ENCODE measurements at regions not wholly inside any gene's neighbourhood (a gene's known extent, or its start where the extent isn't known, plus 50 kb on each side); places are given as distances from the start of the nearest gene placed in this dataset.

DNA sequence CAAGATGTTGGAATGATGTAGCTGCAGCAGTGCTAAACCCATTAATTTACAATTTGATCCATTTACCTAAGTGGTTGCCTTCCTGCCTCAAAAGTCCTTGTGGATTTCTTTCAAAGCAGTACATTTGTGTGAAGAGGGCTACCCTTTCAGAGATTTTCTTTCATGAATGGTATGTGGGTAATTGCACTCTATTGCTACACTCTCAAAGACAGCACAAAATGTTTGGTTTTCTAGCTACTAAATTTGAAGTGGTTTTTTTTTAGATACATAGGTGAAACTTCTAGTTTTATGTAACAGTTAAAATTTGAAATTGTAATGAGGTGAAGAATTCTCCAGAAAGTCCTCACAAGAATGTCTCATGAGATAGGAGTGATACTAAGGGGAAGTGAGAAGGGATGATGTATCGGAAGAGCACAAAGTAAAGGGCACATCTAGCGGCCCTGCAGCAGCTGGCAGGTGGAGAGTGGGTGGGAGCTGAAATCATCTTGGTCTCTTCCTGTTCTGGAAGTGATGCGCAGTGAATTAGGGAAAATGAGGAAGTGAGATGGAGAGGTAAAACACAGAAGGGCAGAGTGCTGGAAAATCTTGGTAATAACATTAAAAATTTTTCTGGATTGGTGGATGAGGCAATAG is 236.8 kb upstream of the MAN1A1 start:
- no peak for DNase-seq

DNA sequence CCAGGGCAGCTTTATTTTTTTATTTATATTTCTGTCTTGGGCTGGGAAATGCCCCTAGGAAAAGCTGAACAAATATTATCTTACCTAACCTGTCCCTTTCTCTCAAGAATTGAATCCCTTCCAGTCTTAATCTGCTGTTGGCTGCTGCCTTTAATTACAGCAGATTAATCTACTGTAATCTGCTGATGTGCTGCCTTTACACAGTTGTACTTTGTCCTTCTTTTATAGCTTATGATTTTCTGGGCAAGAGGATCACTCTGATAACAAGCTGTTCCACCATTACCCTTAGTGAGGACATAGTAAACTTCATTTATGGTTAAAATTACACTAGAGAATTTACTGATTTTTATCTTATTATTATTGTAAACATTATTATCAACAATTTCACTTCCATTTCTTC is 234.5 kb upstream of the MAN1A1 start:
- no peak for DNase-seq

DNA sequence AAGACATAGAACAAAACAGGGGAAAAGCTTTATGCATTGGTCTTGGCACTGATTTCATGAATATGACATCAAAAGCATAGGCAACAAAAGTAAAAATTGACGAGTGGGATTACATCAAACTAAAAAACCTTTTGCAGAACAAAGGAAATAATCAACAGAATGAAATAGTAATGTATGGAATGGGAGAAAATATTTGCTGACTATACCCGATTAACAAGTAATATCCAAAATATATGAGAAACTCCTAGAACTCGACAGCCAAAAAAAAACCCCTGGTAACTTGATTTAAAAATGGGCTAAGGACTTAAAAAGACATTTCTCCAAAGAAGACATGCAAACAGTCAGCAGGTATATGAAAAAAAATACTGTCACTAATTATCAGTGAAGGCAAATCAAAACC is 231.7 kb upstream of the MAN1A1 start:
- DNase-seq = no peak

GRCh38 chr6:119575721-119576120 is 226.2 kb upstream of the MAN1A1 start:
- DNase-seq = no peak

DNA sequence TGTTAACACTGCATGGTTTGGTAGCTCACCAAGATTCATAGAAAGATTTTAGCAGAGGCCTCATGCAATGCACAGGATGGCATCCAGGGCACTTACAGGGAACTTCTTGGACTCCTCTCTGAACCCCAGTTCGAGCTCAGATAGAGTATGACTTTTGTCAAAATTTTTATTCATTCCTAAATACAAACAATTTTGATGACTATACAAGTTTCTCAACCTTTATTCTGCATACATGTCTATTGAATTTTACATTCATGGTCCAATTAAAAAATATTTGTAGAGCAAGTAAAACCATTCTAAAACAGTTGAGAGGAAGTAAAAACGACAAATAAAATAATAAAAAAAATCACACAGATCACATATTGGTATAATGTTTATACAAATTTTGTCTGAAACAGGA is 219.0 kb upstream of the MAN1A1 start:
- DNase-seq = no peak

- DNase-seq = no peak
These were observed 217.1 kb upstream of the MAN1A1 start for GRCh38 chr6:119566546-119567260.

DNA sequence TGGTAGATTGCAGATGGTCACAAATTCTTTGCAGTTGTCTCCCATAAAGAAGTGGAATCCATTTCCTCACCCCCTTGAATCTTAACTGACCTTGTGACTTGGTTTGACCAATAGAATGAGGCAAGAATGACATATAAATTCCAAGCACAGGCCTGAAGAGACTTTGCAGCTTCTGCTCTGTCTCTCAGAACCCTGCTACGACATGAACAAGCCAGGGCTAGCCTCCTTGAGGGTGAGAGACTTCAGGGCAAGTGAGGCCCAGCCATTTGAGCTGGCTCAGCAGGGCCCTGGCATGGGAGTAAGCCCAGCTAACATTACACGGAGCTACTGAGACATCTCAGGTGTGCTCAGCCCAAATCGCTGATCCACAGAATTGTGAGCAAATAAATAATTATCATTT is 216.3 kb upstream of the MAN1A1 start:
- no peak for DNase-seq

- no peak for DNase-seq
These were observed 212.6 kb upstream of the MAN1A1 start for GRCh38 chr6:119562168-119562567.

DNA sequence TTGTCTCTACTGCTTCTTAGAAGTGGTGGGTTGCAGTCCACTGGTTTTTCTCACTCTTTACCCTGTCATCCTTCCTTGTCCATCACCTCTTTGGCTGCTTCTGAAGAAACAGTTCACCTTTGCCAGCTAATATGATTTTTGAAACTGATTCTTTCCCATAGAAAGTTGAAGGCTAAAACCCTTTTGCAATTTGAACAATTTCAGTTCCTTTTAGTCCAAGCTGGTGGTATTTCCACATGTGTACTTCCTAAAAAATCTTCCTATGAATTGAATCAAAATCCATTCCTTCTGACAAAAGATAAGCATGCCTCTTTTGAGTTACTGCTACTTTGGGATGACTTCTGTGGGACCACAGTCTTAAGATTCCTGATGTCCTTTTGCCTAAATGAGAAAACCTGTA is 210.0 kb upstream of the MAN1A1 start:
- no peak for DNase-seq

DNA sequence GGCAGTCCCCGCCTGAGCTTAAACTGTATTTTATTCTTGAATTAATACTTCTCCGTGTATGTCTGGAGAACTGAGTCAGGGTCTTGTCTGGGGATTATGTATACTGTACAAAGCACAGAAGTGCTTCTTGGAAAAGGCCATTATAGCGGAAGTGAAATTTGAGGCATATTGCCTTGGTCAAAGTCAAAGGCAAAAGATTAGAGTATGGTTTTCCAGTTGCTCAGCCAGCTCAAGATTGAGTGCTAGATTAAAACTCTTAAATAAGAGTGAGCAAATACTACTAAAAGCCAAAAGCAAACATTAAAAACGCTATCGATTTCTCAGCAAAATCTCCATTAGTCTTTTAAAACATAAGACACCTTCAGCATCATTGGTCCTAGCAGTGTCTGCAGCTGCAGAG is 207.7 kb upstream of the MAN1A1 start:
- DNase-seq = no peak

- DNase-seq = no peak
These were observed 202.5 kb upstream of the MAN1A1 start for GRCh38 chr6:119552021-119552420.

GRCh38 chr6:119547024-119547423 is 197.5 kb upstream of the MAN1A1 start:
- no peak for DNase-seq

- DNase-seq = no peak
These were observed 195.7 kb upstream of the MAN1A1 start for GRCh38 chr6:119545245-119545644.

- no peak for DNase-seq
These were observed 195.0 kb upstream of the MAN1A1 start for GRCh38 chr6:119544325-119545175.

GRCh38 chr6:119543332-119543731 is 193.8 kb upstream of the MAN1A1 start:
- no peak for DNase-seq

- DNase-seq = no peak
These were observed 192.5 kb upstream of the MAN1A1 start for GRCh38 chr6:119542037-119542436.

GRCh38 chr6:119541132-119541905 is 191.8 kb upstream of the MAN1A1 start:
- no peak for DNase-seq

DNA sequence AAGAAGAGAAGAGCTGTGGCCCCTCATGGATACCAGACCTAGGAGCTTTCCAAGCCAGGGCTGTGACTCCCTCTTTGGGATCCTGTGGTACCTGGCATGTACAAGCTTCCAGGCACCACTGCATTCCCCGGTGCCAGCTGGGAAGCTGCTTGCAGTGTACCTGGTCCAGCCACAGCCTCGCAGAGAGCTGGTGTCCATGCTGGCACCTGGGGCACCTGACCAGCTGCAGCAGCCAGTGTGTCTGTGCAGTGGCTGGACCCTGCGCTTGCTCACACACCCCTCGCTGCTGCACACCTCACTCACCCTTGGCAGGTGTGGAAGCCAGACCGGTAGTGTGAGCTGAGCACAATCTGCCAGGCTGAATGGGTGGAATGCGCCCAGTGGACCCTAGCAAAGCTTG is 190.9 kb upstream of the MAN1A1 start:
- no peak for DNase-seq

- no peak for DNase-seq
These were observed 189.6 kb upstream of the MAN1A1 start for GRCh38 chr6:119539066-119539746.

DNA sequence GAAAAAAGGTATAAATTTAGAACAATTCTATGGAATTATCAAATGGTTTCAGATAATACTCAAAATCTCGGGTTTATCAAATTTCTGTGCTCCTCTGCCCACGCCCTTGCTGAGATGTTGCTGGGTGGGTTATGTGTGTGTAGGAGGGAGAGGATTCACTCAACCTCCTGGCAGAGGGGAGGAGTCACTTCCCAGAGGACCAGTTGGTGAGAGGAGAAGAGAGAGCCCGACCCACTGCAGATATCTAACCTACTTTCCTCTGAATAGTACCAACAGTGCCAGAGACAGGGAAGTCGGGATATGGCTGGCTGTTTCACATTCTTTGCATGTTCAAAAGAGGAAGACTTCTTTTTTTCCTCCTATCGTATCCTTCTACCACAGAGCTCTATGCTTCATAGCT is 187.1 kb upstream of the MAN1A1 start:
- DNase-seq = no peak

DNA sequence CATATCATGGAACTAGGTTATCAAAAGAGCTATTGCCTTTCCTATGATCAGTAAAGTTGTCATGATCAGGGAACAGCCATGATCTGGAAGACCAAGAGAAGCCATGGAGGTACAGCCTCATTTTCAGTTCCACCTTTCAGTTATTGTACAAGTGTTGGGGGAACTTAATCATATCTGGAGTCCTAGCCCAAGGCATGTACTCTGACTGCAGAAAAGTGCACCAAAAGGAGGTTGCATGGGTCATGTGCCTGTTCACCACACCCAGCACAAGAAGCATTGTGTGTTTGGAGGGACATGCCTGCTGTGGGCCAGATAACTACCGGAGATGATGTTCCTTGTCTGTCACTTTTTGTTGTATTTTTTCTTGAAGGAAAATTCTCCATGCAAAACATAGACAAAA is 185.8 kb upstream of the MAN1A1 start:
- no peak for DNase-seq

DNA sequence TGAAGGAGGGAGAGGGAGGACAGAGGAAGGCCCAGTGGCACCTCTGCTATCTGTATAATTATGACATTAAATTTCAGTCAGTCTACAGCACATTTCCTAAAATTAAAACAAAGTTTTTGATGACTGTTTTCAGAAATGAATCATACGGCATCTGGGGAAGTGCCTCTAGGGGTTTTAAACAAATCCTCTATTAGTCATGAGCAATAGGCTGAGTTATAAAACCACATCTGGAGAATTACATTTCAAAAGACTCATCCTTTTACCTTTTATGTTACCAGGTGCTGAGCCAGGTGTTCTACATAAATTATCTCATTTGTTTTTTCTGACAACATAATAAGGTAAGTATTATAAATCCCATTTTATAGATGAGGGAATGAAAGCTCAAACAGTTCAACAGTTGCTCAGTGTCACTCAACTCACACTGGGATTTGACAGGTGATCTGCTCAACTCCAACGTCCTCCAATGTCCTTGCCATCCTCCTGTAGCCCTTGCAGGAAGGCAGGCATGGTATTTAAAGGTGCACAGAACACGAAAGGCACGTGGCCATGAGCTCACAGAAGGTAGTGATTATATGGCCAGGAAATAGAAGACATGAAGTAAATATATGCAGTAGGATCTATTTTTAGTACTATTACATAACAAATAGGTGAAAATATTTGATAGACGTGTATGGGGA is 184.2 kb upstream of the MAN1A1 start:
- DNase-seq = no peak

Measured in CD4-positive, alpha-beta T cell treated with Interleukin-4 for 1 hour (primary cell).